Mucosa of rectum (tissue), 2 donors: ENCODE measurements at regions not wholly inside any gene's neighbourhood (a gene's known extent, or its start where the extent isn't known, plus 50 kb on each side); places are given as distances from the start of the nearest gene placed in this dataset.

Source experiments
- H3K27ac ChIP-seq, 2 donors: one replicate each; pipeline ENCODE4 v1.7.0; 2013; ENCODE audit warnings: inconsistent platforms in 2 of 2, low read depth in 2 of 2, low read length in 2 of 2
- H3K27me3 ChIP-seq, 2 donors: one replicate each; pipeline ENCODE4 v1.7.0; 2013; ENCODE audit warnings: low read length in 2 of 2; ENCODE audit not compliant: control insufficient read depth in 2 of 2, insufficient read depth in 2 of 2
- H3K36me3 ChIP-seq, 2 donors: one replicate each; pipeline ENCODE4 v1.7.0; 2013; ENCODE audit warnings: low read length in 2 of 2; ENCODE audit not compliant: control insufficient read depth in 2 of 2, insufficient read depth in 2 of 2
- H3K4me1 ChIP-seq, 2 donors: one replicate each; pipeline ENCODE4 v1.7.0; 2013; ENCODE audit warnings: low read length in 2 of 2, mild to moderate bottlenecking in 1 of 2; ENCODE audit not compliant: control insufficient read depth in 2 of 2, insufficient read depth in 2 of 2
- H3K4me3 ChIP-seq, 2 donors: one replicate each; pipeline ENCODE4 v1.7.0; 2013; ENCODE audit warnings: low read length in 2 of 2
- H3K9ac ChIP-seq, 2 donors: one replicate each; pipeline ENCODE4 v1.7.0; 2013; ENCODE audit warnings: low read length in 2 of 2, low read depth in 1 of 2, mild to moderate bottlenecking in 1 of 2
- H3K9me3 ChIP-seq, 2 donors: one replicate each; pipeline ENCODE4 v1.7.0; 2013; ENCODE audit warnings: low read length in 2 of 2; ENCODE audit not compliant: control insufficient read depth in 2 of 2
- donor health status: healthy.
- donor health status: Normal muscosa, but diverticular disease.

DNA sequence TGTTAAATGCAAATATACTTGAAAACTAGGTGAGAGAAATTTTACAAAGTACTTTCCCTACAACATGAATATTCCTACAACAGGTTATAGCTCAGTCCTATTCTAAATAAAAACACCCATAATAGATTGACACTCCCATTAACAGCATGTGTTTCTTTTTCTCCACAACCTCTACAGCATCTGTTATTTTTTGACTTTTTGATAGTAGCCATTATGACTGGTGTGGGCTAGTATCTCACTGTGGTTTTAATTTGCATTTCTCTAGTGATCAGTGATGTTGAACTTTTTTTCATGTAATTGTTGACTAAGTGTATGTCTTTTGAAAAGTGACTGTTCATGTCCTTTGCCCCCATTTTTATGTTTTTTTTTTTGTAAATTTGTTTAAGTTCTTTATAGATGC lies 1506.1 kb upstream of the CDH9 start:
- no peak overlapping the region for H3K27ac ChIP-seq
- H3K4me1 ChIP-seq: no peaks in the 10 kb centered on the region
- H3K9ac ChIP-seq: no peak overlapping the region
- H3K27me3 ChIP-seq: no peaks in the 10 kb centered on the region
- no peaks in the 10 kb centered on the region for H3K36me3 ChIP-seq
- no peak overlapping the region for H3K4me3 ChIP-seq
- no peaks in the 10 kb centered on the region for H3K9me3 ChIP-seq

DNA sequence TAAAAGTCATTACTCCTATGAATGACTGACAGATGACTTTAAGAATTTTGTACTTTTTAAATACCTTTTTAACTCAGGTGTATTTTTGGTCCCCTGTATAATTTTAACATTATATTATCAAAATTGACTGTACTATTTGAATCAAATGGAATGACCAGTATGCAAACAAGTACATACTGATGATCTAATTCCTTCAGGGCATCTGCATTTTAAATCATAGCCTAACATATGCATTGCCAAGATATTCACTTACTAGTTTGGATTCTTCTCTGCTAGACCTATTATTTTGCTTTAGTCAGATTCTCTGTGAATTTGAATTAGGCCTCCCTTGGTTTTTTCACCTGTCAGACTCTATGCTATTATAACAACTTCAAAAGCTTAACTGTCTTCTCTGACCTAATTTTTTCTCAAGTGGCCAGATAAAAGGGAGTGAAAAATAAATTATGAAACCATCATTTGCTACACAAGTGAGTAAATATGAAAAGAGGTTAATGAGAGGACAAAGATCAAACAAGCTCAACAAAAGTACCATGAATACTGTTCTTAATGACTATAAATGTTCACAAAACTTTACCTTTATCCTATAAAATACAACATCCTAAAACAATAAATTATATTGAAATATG lies 1505.2 kb upstream of the CDH9 start:
- H3K9me3 ChIP-seq: no peaks in the 10 kb centered on the region
- H3K27ac ChIP-seq: no peak overlapping the region
- no peaks in the 10 kb centered on the region for H3K27me3 ChIP-seq
- H3K9ac ChIP-seq: no peak overlapping the region
- H3K4me1 ChIP-seq: no peaks in the 10 kb centered on the region
- H3K36me3 ChIP-seq: no peaks in the 10 kb centered on the region
- no peak overlapping the region for H3K4me3 ChIP-seq

DNA sequence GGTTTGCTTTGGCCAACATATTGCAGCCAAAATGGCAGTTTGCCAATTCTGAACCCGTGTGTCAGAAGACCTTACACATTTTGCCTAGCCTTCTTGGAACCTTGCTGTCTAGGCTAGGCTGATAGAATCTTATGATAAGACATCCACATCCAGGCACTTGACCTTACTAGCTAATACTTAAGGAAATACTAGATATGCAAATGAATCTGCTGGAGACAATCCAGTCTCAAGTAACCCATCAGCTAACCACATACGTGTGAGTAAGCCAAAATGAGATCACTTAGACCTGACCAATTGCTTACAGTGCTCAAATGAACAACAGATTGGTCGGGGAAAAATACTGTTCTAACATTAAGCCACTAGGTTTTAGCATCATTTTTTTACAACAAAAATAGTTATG lies 1504.6 kb upstream of the CDH9 start:
- H3K4me3 ChIP-seq: no peak overlapping the region
- H3K9me3 ChIP-seq: no peaks in the 10 kb centered on the region
- H3K9ac ChIP-seq: no peak overlapping the region
- H3K36me3 ChIP-seq: no peaks in the 10 kb centered on the region
- no peaks in the 10 kb centered on the region for H3K27me3 ChIP-seq
- H3K27ac ChIP-seq: no peak overlapping the region
- no peaks in the 10 kb centered on the region for H3K4me1 ChIP-seq

DNA sequence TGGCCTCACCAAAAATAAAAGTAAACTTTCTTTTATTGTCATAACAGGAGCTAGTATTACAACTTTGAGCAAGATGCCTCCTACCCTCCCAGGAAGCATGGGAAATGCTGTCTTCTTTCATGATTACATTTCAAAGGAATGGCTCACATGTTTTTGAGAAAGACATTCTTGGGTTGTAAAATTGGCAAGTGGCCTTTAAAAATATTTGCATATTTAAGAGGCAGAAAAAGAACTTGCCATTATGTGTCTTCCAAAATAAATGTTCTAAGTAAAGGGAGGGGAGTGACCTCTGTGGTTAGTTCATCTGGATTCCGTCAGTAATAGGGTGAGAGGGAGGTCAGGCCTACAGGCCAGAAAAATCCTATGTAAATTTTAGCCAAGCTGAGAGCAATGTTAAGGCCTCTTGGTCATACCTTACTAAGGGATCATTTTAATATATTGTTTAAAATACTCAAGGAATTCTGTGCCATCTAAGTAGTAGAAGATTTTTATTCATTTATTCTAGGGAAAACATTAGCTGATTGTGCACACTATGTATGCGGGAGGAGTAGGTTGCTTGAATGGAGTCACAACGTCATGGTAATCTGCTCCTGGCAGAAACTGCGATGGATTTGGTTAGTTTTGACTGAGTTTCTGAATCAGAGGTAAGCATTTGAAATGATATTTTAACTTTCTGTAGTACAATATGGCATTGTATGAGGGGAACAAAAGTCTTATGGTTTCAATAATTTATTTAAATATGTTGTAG lies 1485.7 kb upstream of the CDH9 start:
- Histone ChIP-seq H3K27me3 (no peaks in the 10 kb centered on the region), H3K4me1 (no peaks in the 10 kb centered on the region), H3K27ac (no peak overlapping the region), H3K36me3 (no peaks in the 10 kb centered on the region), H3K9me3 (no peaks in the 10 kb centered on the region), H3K9ac (no peak overlapping the region), H3K4me3 (no peak overlapping the region)

DNA sequence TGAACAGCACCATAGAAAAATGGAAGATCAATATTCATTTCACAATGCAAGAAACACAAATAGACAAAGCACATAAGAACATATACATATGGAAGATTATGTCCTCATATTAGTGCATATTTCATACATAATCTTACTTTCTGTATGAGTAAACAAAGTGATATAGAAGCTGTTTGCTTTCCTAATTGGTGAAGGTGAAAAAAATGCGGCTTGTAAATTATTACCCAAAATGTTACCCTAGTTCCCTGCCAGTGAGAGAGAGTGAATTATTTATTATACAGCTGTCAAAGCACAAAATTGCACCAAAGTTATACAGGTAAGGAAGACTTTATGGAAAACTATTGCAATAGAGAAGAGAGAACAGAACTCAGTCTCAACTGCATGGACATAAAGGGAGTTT lies 1485.0 kb upstream of the CDH9 start:
- Histone ChIP-seq H3K27me3 (no peaks in the 10 kb centered on the region), H3K4me3 (no peak overlapping the region), H3K4me1 (no peaks in the 10 kb centered on the region), H3K36me3 (no peaks in the 10 kb centered on the region), H3K9ac (no peak overlapping the region), H3K27ac (no peak overlapping the region), H3K9me3 (no peaks in the 10 kb centered on the region)

DNA sequence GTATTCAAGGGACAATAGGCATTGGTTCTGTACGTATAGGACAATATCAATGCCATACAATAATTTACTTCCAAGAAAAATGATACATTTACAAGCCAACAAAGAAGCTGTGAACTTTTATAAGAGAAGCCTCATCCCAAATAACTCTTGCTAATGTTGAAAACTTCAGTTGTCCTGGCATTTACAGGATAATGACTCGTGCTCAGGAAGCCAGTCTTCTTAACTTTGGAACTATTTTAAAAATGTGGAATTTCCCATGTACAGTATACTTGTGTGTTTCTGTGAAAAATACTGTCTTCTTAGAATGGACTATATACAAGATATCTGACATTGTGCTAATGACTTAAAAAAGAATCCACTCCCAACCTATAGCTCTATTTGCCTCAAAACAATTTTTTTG lies 1479.3 kb upstream of the CDH9 start:
- H3K9me3 ChIP-seq: no peaks in the 10 kb centered on the region
- H3K36me3 ChIP-seq: no peaks in the 10 kb centered on the region
- no peaks in the 10 kb centered on the region for H3K4me1 ChIP-seq
- H3K27me3 ChIP-seq: no peaks in the 10 kb centered on the region
- H3K9ac ChIP-seq: no peak overlapping the region
- no peak overlapping the region for H3K4me3 ChIP-seq
- H3K27ac ChIP-seq: no peak overlapping the region

DNA sequence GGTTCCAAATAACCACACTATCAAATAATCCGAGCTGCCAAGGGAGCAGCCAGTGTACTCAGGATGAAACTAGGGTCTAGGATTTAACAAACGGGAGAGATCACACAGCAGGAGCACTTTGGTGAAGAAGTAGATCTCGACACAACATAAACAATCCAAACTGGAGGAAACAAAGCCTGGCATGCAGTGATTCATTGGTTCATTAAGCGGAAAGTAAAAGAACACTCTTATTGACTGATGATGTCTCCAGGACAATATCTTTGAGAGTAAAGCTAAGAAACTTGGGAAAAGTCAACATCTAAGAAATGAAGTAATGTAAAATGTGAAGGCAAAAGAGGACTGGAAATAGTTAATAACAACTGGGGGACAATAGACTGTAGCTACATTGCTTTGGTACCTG lies 1478.3 kb upstream of the CDH9 start:
- Histone ChIP-seq H3K9ac (no peak overlapping the region), H3K9me3 (no peaks in the 10 kb centered on the region), H3K27me3 (no peaks in the 10 kb centered on the region), H3K27ac (no peak overlapping the region), H3K4me1 (no peaks in the 10 kb centered on the region), H3K36me3 (no peaks in the 10 kb centered on the region), H3K4me3 (no peak overlapping the region)

DNA sequence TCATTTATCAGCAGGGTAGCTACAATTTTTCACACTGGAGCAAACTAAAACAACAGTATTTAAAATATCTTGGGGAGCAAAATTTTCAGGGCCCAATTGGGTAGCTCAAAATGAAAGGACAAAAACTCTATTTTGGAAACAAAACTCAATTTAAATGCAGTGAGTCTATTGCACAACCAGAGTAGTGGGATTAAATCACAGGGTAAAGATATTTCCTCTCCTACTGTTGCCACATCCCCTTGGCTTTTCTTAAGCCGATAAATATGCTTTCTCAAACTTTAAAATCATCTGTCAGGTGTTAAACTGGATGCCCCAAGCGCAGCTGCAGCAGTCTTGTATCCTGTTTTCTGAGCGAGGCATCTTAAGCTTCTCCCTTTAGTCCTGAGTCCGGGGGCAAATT lies 1474.3 kb upstream of the CDH9 start:
- no peaks in the 10 kb centered on the region for H3K36me3 ChIP-seq
- H3K9me3 ChIP-seq: no peaks in the 10 kb centered on the region
- no peaks in the 10 kb centered on the region for H3K27me3 ChIP-seq
- H3K9ac ChIP-seq: no peak overlapping the region
- H3K4me1 ChIP-seq: no peaks in the 10 kb centered on the region
- H3K4me3 ChIP-seq: no peak overlapping the region
- H3K27ac ChIP-seq: no peak overlapping the region

DNA sequence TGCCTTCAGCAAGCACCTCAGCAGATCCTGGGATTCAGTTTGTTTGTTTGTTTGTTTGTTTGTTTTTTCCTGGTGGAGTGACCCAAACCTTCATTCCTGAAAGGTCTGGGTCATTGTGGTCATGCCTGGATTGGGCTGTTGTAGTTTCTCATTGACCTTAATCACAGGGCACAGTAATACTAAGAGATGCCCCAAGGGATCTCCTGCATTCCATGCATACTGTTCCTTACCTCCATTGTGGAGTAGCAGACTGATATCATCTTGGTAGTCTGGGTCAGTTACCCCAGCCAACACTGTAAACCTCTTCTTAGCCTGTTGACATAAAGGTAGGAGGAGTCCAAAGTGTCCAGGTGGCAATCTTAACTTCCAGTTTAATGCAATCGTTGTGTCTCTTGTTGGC lies 1466.7 kb upstream of the CDH9 start:
- no peak overlapping the region for H3K27ac ChIP-seq
- no peaks in the 10 kb centered on the region for H3K4me1 ChIP-seq
- H3K36me3 ChIP-seq: no peaks in the 10 kb centered on the region
- H3K4me3 ChIP-seq: no peak overlapping the region
- H3K9me3 ChIP-seq: peaks cover 0 to 2% of the 10 kb centered on the region in 2 donors
- H3K9ac ChIP-seq: no peak overlapping the region
- H3K27me3 ChIP-seq: no peaks in the 10 kb centered on the region

DNA sequence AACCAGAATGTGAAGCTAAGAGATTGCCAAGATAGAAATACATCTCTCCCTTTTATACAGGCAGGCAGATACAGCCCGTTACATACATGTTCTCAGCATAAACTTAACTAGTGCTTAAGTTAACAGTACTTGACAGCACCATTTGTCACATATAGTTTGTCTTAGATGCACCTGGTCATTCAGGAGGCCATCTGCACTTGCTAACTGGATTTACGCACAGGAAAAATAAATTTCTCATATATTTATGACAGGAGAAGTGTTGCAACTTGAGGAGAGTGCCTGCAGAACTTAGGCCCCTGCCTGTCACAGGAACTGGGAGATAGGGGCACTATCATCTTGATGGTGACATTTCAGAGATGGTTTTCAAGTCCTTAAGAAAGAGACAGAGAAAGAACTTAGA lies 1462.1 kb upstream of the CDH9 start:
- H3K9ac ChIP-seq: no peak overlapping the region
- H3K36me3 ChIP-seq: no peaks in the 10 kb centered on the region
- no peak overlapping the region for H3K27ac ChIP-seq
- H3K27me3 ChIP-seq: no peaks in the 10 kb centered on the region
- no peaks in the 10 kb centered on the region for H3K4me1 ChIP-seq
- no peaks in the 10 kb centered on the region for H3K9me3 ChIP-seq
- H3K4me3 ChIP-seq: no peak overlapping the region
